Ovary (tissue), 3 donors: ENCODE measurements at regions not wholly inside any gene's neighbourhood (a gene's known extent, or its start where the extent isn't known, plus 50 kb on each side); places are given as distances from the start of the nearest gene placed in this dataset.

Experiments
- CTCF ChIP-seq, 3 donors: fragments of 450-650 bp in 2 of 3; fragments of 200-600 bp in 1 of 3; IDR thresholded peaks; one replicate each; pipeline versions ENCODE4 v1.5.1 to v1.8.0; 2016 to 2022; ENCODE audit warnings: antibody characterized with exemption in 3 of 3, mild to moderate bottlenecking in 1 of 3
- EP300 ChIP-seq: sonication (generic); formaldehyde crosslinking; IDR thresholded peaks from one replicate; pipeline ENCODE4 v1.6.1; 2017; ENCODE audit warnings: antibody characterized with exemption
- POLR2A ChIP-seq: fragments of 450-650 bp; IDR thresholded peaks from one replicate; pipeline ENCODE4 v1.6.1; 2017; ENCODE audit warnings: antibody characterized with exemption, mild to moderate bottlenecking, moderate library complexity
- donor health status: DM: no; HTN: no; CAD: no.

GRCh38 chr2:172305066-172305465 is 122.3 kb upstream of the ITGA6 start:
- no peak for TF ChIP-seq CTCF (IDR thresholded peaks at IDR 0.05)
- no peak for TF ChIP-seq POLR2A
- no peak for TF ChIP-seq EP300
